ENCODE measurements at regions not wholly inside any gene's neighbourhood (a gene's known extent, or its start where the extent isn't known, plus 50 kb on each side); places are given as distances from the start of the nearest gene placed in this dataset.

- TF ChIP-seq CTCF (conservative IDR thresholded peaks at IDR 0.05): no peak
- TF ChIP-seq ZFX (IDR thresholded peaks at IDR 0.05): no peak
Observed at GRCh38 chr1:181352695-181353094, 130.6 kb upstream of the CACNA1E start.

GRCh38 chr1:181353526-181353925, 129.8 kb upstream of the CACNA1E start:
- H3K27ac ChIP-seq: no peak overlapping the region
- no peak for TF ChIP-seq ZFX (IDR thresholded peaks at IDR 0.05)
- TF ChIP-seq CTCF (conservative IDR thresholded peaks at IDR 0.05): no peak

More at GRCh38 chr1:181352695-181353094, 130.6 kb upstream of the CACNA1E start:
- H3K27ac ChIP-seq: no peak overlapping the region

- TF ChIP-seq CTCF (conservative IDR thresholded peaks at IDR 0.05) (no peak), ZFX (IDR thresholded peaks at IDR 0.05) (no peak)
- no peak overlapping the region for H3K27ac ChIP-seq
Observed at GRCh38 chr1:181354865-181355264, 128.5 kb upstream of the CACNA1E start.

- TF ChIP-seq CTCF (conservative IDR thresholded peaks at IDR 0.05): no peak
- TF ChIP-seq ZFX (IDR thresholded peaks at IDR 0.05): no peak
- H3K27ac ChIP-seq: no peak overlapping the region
Observed at GRCh38 chr1:181356505-181357340, 126.6 kb upstream of the CACNA1E start.

GRCh38 chr1:181359012-181359411, 124.3 kb upstream of the CACNA1E start:
- TF ChIP-seq CTCF (conservative IDR thresholded peaks at IDR 0.05): no peak
- TF ChIP-seq ZFX (IDR thresholded peaks at IDR 0.05): no peak
- H3K27ac ChIP-seq: peak overlapping the region; percentile 69; the same call in 1 of the 2 replicates

- TF ChIP-seq ZFX (IDR thresholded peaks at IDR 0.05) (no peak), CTCF (conservative IDR thresholded peaks at IDR 0.05) (no peak)
- H3K27ac ChIP-seq: no peak overlapping the region
Observed at GRCh38 chr1:181364801-181365200, 118.5 kb upstream of the CACNA1E start.

GRCh38 chr1:181366910-181367309, 116.4 kb upstream of the CACNA1E start:
- no peak for TF ChIP-seq CTCF (conservative IDR thresholded peaks at IDR 0.05)
- no peak for TF ChIP-seq ZFX (IDR thresholded peaks at IDR 0.05)
- H3K27ac ChIP-seq: no peak overlapping the region

Data from C4-2B (cell line).